AG04449 (cell line): ENCODE measurements at regions not wholly inside any gene's neighbourhood (a gene's known extent, or its start where the extent isn't known, plus 50 kb on each side); places are given as distances from the start of the nearest gene placed in this dataset.

Source experiments
- CTCF ChIA-PET: fragments of 350-600 bp; formaldehyde crosslinking; extraction: SDS; loops from one replicate; lab custom pipeline; 2021; ENCODE audit warnings: antibody characterized with exemption; lab: Yijun Ruan, JAX
- POLR2A ChIA-PET: fragments of 400-600, 350-600 bp; formaldehyde crosslinking; extraction: SDS; loops from one replicate; lab custom pipeline; 2020; ENCODE audit warnings: antibody characterized with exemption, inconsistent platforms; lab: Yijun Ruan, JAX
- DNase-seq: peaks from one replicate; pipeline ENCODE4 v3.0.0-alpha.2; 2010; ENCODE audit warnings: low read depth, low spot score
- H3K4me3 ChIP-seq: 2 replicates; pipeline ENCODE4 v1.5.1; 2011; ENCODE audit warnings: low read depth, mild to moderate bottlenecking, control low read depth, low read length
- CTCF ChIP-seq: IDR thresholded peaks from one replicate; pipeline ENCODE4 v1.5.1; 2011; ENCODE audit warnings: mild to moderate bottlenecking, moderate library complexity, low read length, control low read depth, inconsistent platforms; ENCODE audit not compliant: insufficient read depth; ENCODE audit errors: missing control alignments

GRCh38 chr5:74092766-74093165, 466.8 kb downstream of the ARHGEF28 start:
- POLR2A ChIA-PET = interaction anchor here (0.8 kb wide), 1 partner anchor 931 kb away, joined by 3 read pairs; no protein-coding TSS in a partner anchor
- H3K4me3 ChIP-seq = no peak overlapping the region
- TF ChIP-seq CTCF = no peak
- CTCF ChIA-PET = interaction anchor here (1.2 kb wide), 1 partner anchor 32 kb away, joined by 3 read pairs; no protein-coding TSS in a partner anchor
- DNase-seq = no peak

GRCh38 chr5:74085782-74086181, 459.8 kb downstream of the ARHGEF28 start:
- DNase-seq = no peak
- ChIA-PET POLR2A (no interaction called here), CTCF (interaction anchor here (0.8 kb wide), 1 partner anchor 10 kb away, joined by 3 read pairs; no protein-coding TSS in a partner anchor)
- TF ChIP-seq CTCF = no peak
- no peak overlapping the region for H3K4me3 ChIP-seq

- ChIA-PET POLR2A (no interaction called here), CTCF (interaction anchor here (0.8 kb wide), 1 partner anchor 10 kb away, joined by 3 read pairs; no protein-coding TSS in a partner anchor)
- no peak overlapping the region for H3K4me3 ChIP-seq
- no peak for TF ChIP-seq CTCF
- no peak for DNase-seq
Measured at GRCh38 chr5:74085186-74085585, 459.2 kb downstream of the ARHGEF28 start.

- CTCF ChIA-PET = interaction anchor here (1.2 kb wide), 1 partner anchor 566 kb away, joined by 3 read pairs; no protein-coding TSS in a partner anchor
- POLR2A ChIA-PET = no interaction called here
Measured at GRCh38 chr5:74083096-74083791, 457.2 kb downstream of the ARHGEF28 start.

GRCh38 chr5:74082512-74083055, 456.6 kb downstream of the ARHGEF28 start:
- H3K4me3 ChIP-seq = no peak overlapping the region
- ChIA-PET POLR2A (no interaction called here), CTCF (no interaction called here)
- TF ChIP-seq CTCF = no peak
- no peak for DNase-seq

More at GRCh38 chr5:74083096-74083791, 457.2 kb downstream of the ARHGEF28 start:
- no peak for DNase-seq
- no peak for TF ChIP-seq CTCF
- H3K4me3 ChIP-seq = no peak overlapping the region

GRCh38 chr5:74081126-74081525, 455.1 kb downstream of the ARHGEF28 start:
- no peak for TF ChIP-seq CTCF
- ChIA-PET CTCF (interaction anchor here (0.8 kb wide), 1 partner anchor 36 kb away, joined by 3 read pairs; no protein-coding TSS in a partner anchor), POLR2A (no interaction called here)

More at GRCh38 chr5:74081126-74081525, 455.1 kb downstream of the ARHGEF28 start:
- DNase-seq = no peak
- H3K4me3 ChIP-seq = no peak overlapping the region
